ENCODE measurements at regions not wholly inside any gene's neighbourhood (a gene's known extent, or its start where the extent isn't known, plus 50 kb on each side); places are given as distances from the start of the nearest gene placed in this dataset.
"Not testable (repeated sequence)": the region's sequence is repeated elsewhere in the genome, so short reads cannot be mapped to it uniquely, and the experiment has no call there.

DNA sequence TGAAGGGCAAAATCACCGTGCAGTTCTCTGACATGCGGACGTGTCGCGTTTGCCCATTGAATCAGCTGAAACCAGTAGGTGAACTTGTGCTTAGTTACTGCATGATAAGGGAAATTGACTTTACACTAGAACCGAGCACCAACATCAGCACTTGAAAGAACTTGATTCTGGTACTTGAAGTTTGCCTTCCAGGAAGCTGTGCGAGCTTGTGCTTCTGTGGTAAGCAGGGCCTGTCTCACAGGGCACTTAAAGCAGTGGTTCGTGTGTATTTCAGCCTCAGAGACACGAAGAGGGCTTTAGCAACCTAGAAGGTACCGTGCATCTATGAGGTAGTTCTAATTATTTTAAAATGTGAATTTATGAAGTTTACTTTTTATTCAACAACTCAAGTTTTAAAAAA lies 103.0 kb downstream of the GOLGA6L22 start:
- TF ChIP-seq EP300 (IDR thresholded peaks at IDR 0.05; ENCODE audit: borderline replicate concordance in 1 of 2, low read depth in 2 of 2, low read length in 2 of 2); CHD2 (IDR thresholded peaks at IDR 0.05; ENCODE audit: low read length); HDAC2 (IDR thresholded peaks at IDR 0.05; ENCODE audit: borderline replicate concordance in 1 of 2, low read depth in 2 of 2, low read length in 2 of 2); SUZ12 (IDR thresholded peaks at IDR 0.05; ENCODE audit: low read length); MAFK (IDR thresholded peaks at IDR 0.05; ENCODE audit: low read depth, low read length): not testable (repeated sequence)
- TF ChIP-seq, protein P1, sequence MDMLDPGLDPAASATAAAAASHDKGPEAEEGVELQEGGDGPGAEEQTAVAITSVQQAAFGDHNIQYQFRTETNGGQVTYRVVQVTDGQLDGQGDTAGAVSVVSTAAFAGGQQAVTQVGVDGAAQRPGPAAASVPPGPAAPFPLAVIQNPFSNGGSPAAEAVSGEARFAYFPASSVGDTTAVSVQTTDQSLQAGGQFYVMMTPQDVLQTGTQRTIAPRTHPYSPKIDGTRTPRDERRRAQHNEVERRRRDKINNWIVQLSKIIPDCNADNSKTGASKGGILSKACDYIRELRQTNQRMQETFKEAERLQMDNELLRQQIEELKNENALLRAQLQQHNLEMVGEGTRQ (IDR thresholded peaks at IDR 0.05; ENCODE audit: low read length) = not testable (repeated sequence)

Data from H1 (cell line).